GDM1 (cell line): ENCODE measurements at regions not wholly inside any gene's neighbourhood (a gene's known extent, or its start where the extent isn't known, plus 50 kb on each side); places are given as distances from the start of the nearest gene placed in this dataset.
A peak's percentile ranks its signal among the peaks of the same experiment; 100 is the strongest.
"Not testable (repeated sequence)": the region's sequence is repeated elsewhere in the genome, so short reads cannot be mapped to it uniquely, and the experiment has no call there.

Experiments
- DNase-seq: peaks from one replicate; lab custom pipeline; 2025; lab: John Stamatoyannopoulos, UW

DNA sequence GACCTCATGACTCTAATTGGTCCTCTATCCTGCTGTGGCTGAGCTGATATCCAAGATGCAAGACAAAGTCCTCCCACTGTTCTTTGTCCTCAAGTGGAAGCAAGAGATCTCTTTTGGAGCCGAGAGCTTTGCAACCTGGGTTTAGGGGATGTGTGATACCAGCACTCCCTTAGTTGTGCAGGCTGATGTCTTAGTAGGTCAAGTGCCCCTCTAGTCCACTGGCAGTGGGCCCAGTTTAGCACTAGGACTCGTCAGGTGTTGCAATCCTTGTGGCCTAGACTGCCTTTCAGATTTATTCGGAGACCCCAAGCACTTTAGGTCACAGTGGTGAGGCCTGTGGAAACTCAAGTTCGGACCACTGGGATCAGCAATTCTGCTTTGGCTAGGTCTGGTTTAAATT lies 64.0 kb downstream of the GPRASP3 start:
- no peak for DNase-seq

- DNase-seq, result no peak
Measured at GRCh38 chrX:102787283-102787682, 66.7 kb downstream of the GPRASP3 start.

GRCh38 chrX:102808336-102808735 lies 87.8 kb downstream of the GPRASP3 start:
- no peak for DNase-seq

DNA sequence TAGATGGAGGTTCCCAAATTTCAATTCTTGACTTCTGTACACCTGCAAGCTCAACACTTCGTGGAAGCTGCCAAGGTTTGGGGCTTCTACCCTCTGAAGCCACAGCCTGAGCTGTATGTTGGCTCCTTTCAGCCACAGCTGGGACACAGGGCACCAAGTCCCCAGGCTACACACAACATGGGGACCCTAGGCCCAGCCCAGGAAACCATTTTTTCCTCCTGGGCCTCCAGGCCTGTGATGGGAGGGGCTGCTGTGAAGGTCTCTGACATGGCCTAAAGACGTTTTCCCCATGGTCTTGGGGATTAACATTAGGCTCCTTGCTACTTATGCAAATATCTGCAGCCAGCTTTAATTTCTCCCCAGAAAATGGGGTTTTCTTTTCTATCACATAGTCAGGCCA lies 97.7 kb downstream of the GPRASP3 start:
- not testable (repeated sequence) for DNase-seq

DNA sequence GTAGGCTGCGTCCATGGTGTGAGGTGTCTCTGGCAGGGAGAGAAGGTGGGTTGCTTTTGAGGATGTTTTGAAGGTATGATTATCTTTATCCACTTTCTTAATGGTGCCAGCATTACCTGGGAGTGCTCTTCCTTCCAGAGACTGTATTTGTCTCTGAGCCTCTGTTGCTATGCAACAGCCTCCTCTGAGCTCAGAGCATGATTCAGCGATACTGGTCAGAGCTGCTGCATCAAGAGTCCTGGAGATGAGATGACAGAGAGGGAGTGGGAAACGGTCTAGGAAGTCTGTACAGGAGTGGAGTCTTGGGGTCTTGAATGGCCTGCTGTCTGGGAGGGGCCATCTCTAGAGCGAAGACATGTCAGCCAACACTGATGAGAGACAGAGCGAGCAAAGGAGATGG lies 104.4 kb upstream of the RAB40AL start:
- DNase-seq, result no peak

DNA sequence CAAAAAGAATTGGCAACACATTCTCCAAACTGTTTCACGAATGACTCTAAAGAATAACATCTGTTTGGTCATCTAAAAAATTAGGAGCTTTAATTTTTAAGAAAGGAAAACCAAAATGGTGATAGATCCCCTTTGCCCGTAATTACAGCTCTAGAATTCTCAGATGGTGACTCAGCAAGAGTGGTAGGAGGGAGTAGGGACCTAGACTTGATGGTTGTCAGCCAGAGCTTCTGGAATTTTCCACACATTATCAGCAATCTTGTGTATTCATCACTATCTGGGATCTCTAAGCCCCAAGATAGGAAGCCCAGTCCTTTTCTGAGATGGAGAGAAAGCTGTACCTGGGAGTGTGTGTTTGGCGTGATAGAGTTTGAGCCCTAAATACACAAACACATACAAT lies 103.9 kb upstream of the RAB40AL start:
- DNase-seq, result no peak

GRCh38 chrX:102835504-102836146 lies 101.4 kb upstream of the RAB40AL start:
- DNase-seq, result peak; percentile 18

DNA sequence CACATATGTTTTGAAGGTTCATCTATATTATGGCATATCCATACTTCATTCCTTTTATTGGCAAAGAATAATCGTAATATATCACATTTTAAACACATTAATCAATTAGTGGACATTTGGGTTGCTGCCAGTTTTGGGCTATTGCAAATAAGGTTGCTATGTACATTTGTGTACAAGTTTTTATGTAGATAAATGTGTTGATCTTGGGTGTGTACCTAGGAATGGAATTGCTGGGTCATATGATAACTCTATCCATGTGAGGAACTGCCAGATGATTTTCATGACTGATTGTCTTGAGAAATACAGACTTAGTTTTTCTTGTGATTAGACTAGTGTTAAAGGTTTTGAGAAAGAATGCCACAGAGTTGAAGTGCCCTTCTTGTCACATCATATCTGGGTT lies 99.2 kb upstream of the RAB40AL start:
- DNase-seq, result no peak

- peak; percentile 5 for DNase-seq
Measured at GRCh38 chrX:102840871-102841705, 96.0 kb upstream of the RAB40AL start.

GRCh38 chrX:102841706-102842003 lies 95.4 kb upstream of the RAB40AL start:
- no peak for DNase-seq

- DNase-seq, result no peak
Measured at GRCh38 chrX:102845020-102845419, 92.1 kb upstream of the RAB40AL start.

DNA sequence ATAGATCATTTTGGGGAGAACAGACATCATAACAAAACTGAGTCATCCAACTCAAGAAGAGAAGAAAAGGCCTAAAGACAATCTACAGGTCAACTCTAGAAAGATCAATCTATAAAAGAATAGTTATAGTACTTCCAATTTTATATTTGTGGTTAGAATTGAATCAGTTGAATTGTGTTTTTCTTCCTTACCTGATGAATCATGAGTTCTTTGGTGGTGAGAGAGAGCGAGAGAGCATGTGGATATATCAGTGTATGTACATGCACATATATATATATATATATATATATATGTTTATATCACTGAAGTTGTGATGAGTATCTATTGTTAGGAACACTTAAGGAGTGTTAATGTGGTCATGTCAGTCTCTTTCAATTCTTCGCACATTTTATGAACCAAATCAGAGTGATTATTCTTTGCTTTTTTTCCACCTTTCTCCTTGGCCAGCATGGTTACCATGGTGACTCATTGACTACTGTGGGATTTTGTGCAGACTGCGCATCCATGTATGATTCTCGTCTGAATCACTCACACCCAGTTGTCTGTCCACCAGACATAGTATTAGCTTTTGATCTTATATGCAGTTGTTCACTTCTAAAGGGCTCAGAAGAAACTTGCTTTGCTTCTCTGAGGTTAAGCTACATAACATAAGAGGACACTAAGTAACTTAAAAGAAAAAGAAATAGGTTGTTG lies 90.4 kb upstream of the RAB40AL start:
- no peak for DNase-seq

DNA sequence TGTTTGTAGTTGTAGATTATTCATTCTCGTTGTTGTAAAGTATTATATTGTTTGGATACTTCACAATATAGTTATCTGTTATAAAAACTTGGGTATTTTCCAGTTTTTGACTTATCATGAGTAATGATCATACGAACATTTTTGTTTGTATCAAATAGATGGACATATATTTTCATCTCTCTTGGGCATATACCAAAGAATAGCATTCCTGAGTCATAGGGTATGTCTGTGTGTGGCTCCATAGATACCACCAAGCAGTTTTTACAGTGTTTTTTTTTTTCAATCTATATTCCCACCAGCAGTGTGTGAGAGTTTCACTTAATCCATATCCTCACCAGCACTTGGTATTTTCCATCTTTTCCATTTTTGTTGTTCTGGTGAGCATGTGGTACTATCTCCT lies 89.7 kb upstream of the RAB40AL start:
- no peak for DNase-seq

- DNase-seq, result no peak
Measured at GRCh38 chrX:102849396-102849795, 87.7 kb upstream of the RAB40AL start.

GRCh38 chrX:102858826-102859549 lies 78.1 kb upstream of the RAB40AL start:
- not testable (repeated sequence) for DNase-seq

- DNase-seq, result no peak
Measured at GRCh38 chrX:102859550-102859871, 77.6 kb upstream of the RAB40AL start.

DNA sequence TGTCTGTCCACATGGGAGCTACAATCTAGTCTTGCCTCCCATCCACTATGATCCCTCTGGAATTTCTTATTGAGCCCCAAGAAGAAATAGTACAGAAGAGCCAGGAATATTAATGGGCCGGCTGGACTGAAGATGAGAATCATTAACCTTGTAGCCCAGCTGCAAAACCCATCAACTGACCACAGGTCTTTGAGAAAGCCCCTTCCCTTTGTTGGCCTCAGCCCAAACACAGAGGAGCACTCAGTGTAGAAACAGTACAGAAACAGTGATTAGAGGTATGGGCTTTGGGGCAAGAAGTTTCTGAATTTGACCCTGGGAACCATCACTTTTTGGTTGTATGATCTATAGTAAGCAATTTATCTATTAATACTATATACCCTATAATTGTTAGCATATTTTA lies 76.8 kb upstream of the RAB40AL start:
- DNase-seq, result no peak

- DNase-seq, result peak; percentile 69
Measured at GRCh38 chrX:102863735-102864134, 73.3 kb upstream of the RAB40AL start.

DNA sequence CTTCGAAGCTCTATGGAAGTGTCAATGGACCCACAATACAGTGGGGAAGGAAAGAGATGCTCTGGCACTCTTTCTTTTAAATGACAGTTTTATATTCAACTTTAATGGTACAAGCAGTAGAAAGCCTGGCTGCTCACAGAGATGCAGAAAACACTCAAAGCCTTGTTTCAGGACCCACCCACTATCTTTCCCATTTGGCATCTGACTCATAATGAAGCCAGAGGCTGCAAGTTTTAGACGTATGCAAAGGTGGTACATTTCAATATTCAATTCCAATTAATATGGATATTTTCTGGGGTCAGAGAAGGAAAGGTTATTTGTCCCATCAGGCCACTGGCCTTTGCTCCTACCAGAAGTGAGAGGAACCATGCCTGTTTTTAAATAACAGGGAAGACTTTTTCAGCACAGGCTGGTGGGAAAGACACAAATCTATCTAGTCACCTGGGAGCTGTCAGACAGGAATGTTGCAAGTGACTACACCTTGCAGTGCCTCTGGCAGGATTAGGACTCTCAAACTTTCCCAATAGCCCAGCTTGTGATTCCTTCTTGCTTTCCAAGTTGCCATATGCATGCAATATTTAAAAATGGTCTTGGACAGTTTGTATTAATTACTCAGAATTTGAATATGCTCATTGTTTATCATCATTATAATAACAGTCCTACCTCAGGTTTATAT lies 70.0 kb upstream of the RAB40AL start:
- DNase-seq, result no peak

- DNase-seq, result no peak
Measured at GRCh38 chrX:102883491-102883890, 53.6 kb upstream of the RAB40AL start.
